Osteoblast (primary cell): ENCODE measurements at regions not wholly inside any gene's neighbourhood (a gene's known extent, or its start where the extent isn't known, plus 50 kb on each side); places are given as distances from the start of the nearest gene placed in this dataset.
"Not testable (repeated sequence)": the region's sequence is repeated elsewhere in the genome, so short reads cannot be mapped to it uniquely, and the experiment has no call there.

Experiments used
- DNase-seq: peaks from one replicate; pipeline ENCODE4 v3.0.0; 2011; ENCODE audit warnings: low spot score, mixed read lengths; ENCODE audit not compliant: insufficient read length; ENCODE audit errors: missing footprints
- H2AFZ ChIP-seq: 2 replicates; pipeline ENCODE4 v1.6.0; 2011; ENCODE audit warnings: mild to moderate bottlenecking, low read length
- H3K27ac ChIP-seq: 2 replicates; pipeline ENCODE4 v1.5.1; 2011; ENCODE audit warnings: mild to moderate bottlenecking, low read depth, low read length, moderate library complexity
- H3K27me3 ChIP-seq: 2 replicates; pipeline ENCODE4 v1.6.0; 2012; ENCODE audit warnings: mild to moderate bottlenecking, control low read depth, inconsistent platforms, low read length, moderate library complexity; ENCODE audit not compliant: insufficient read depth
- H3K36me3 ChIP-seq: 2 replicates; pipeline ENCODE4 v1.5.1; 2011; ENCODE audit warnings: mild to moderate bottlenecking, low read length, control low read depth, moderate library complexity; ENCODE audit not compliant: insufficient read depth
- H3K4me1 ChIP-seq: 2 replicates; pipeline ENCODE4 v1.5.1; 2011; ENCODE audit warnings: mild to moderate bottlenecking, low read length, control low read depth, moderate library complexity; ENCODE audit not compliant: insufficient read depth
- H3K4me2 ChIP-seq: 2 replicates; pipeline ENCODE4 v1.6.0; 2011; ENCODE audit warnings: mild to moderate bottlenecking, low read length; ENCODE audit not compliant: insufficient read depth
- H3K4me3 ChIP-seq: fragments of 200-600 bp; sonication (generic); 3 replicates; pipeline ENCODE4 v1.5.1; 2012; ENCODE audit warnings: mild to moderate bottlenecking, low read length, inconsistent platforms; ENCODE audit not compliant: insufficient read depth
- H3K79me2 ChIP-seq: 2 replicates; pipeline ENCODE4 v1.6.0; 2012; ENCODE audit warnings: mild to moderate bottlenecking, low read length, control low read depth, inconsistent platforms; ENCODE audit not compliant: insufficient read depth
- H3K9me3 ChIP-seq: 2 replicates; pipeline ENCODE4 v1.5.1; 2011; ENCODE audit warnings: low read depth, low read length, control low read depth
- H4K20me1 ChIP-seq: 2 replicates; pipeline ENCODE4 v1.6.0; 2012; ENCODE audit warnings: mild to moderate bottlenecking, low read length, control low read depth; ENCODE audit not compliant: insufficient read depth
- TF ChIP-seq, protein P1 (sequence below): IDR thresholded peaks from 2 replicates; pipeline ENCODE4 v1.5.1; 2011; ENCODE audit warnings: mild to moderate bottlenecking, low read depth, low read length, moderate library complexity; ENCODE audit errors: extremely low read depth

DNA sequence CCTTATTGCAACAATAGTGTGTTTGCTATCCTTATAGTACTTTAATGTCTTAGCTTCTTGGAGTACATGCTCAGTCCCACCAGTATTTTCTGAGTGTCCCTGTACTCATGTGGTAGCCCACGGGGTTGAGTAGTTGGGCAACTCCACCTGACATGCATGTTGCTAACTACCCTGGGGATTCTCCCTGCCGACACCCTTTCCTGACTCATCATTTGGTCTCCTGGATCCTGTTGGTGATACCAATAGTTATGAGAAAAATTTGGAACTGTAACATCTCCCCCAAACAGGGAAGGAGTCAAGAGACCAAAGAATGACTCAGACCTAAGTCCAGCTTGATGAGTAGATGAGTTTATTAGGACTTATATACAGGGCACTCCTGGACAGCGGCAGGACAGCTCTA, 101.6 kb downstream of the BRMS1L start:
- H3K9me3 ChIP-seq, result no peaks in the 10 kb centered on the region
- no peak for DNase-seq
- H2AFZ ChIP-seq, result no peak overlapping the region
- TF ChIP-seq, protein P1, sequence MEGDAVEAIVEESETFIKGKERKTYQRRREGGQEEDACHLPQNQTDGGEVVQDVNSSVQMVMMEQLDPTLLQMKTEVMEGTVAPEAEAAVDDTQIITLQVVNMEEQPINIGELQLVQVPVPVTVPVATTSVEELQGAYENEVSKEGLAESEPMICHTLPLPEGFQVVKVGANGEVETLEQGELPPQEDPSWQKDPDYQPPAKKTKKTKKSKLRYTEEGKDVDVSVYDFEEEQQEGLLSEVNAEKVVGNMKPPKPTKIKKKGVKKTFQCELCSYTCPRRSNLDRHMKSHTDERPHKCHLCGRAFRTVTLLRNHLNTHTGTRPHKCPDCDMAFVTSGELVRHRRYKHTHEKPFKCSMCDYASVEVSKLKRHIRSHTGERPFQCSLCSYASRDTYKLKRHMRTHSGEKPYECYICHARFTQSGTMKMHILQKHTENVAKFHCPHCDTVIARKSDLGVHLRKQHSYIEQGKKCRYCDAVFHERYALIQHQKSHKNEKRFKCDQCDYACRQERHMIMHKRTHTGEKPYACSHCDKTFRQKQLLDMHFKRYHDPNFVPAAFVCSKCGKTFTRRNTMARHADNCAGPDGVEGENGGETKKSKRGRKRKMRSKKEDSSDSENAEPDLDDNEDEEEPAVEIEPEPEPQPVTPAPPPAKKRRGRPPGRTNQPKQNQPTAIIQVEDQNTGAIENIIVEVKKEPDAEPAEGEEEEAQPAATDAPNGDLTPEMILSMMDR, result no peak
- no peak overlapping the region for H3K4me3 ChIP-seq
- no peaks in the 10 kb centered on the region for H3K4me1 ChIP-seq
- no peaks in the 10 kb centered on the region for H3K36me3 ChIP-seq
- no peak overlapping the region for H3K4me2 ChIP-seq
- no peak overlapping the region for H3K27ac ChIP-seq
- H3K79me2 ChIP-seq, result no peaks in the 10 kb centered on the region
- no peaks in the 10 kb centered on the region for H3K27me3 ChIP-seq
- H4K20me1 ChIP-seq, result no peaks in the 10 kb centered on the region

DNA sequence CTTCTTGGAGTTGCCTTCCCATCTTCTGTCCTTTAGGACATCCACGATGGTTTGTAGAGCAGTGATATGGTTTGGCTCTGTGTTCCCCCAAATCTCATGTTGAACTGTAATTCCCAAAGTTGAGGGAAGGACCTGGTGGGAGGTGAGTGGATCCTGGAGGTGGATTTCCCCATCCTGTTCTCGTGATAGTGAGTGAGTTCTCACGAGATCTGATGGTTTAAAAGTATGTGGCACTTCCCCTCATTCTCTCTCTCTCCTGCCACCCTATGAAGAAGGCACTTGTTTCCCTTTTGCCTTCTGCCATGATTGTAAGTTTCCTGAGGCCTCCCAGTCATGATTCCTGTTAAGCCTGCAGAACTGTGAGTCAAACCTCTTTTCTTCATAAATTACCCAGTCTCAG, 99.2 kb downstream of the BRMS1L start:
- Histone ChIP-seq H3K27me3 (no peaks in the 10 kb centered on the region), H3K27ac (no peak overlapping the region), H3K4me2 (no peak overlapping the region), H3K4me1 (no peaks in the 10 kb centered on the region), H2AFZ (no peak overlapping the region), H3K9me3 (no peaks in the 10 kb centered on the region), H3K4me3 (no peak overlapping the region), H3K36me3 (no peaks in the 10 kb centered on the region), H4K20me1 (no peaks in the 10 kb centered on the region), H3K79me2 (no peaks in the 10 kb centered on the region)
- TF ChIP-seq, protein P1, result no peak
- DNase-seq, result no peak

DNA sequence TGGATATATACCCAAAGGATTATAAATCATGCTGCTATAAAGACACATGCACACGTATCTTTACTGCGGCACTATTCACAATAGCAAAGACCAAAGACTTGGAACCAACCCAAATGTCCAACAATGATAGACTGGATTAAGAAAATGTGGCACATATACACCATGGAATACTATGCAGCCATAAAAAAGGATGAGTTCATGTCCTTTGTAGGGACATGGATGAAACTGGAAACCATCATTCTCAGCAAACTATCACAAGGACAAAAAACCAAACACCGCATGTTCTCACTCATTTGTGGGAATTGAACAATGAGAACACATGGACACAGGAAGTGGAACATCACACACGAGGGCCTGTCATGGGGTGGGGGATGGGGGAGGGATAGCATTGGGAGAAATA, 96.5 kb downstream of the BRMS1L start:
- not testable (repeated sequence) for DNase-seq, H3K27me3 ChIP-seq, H3K27ac ChIP-seq, H2AFZ ChIP-seq, H3K79me2 ChIP-seq, H4K20me1 ChIP-seq, H3K36me3 ChIP-seq, H3K4me1 ChIP-seq, H3K4me3 ChIP-seq, H3K9me3 ChIP-seq, H3K4me2 ChIP-seq

DNA sequence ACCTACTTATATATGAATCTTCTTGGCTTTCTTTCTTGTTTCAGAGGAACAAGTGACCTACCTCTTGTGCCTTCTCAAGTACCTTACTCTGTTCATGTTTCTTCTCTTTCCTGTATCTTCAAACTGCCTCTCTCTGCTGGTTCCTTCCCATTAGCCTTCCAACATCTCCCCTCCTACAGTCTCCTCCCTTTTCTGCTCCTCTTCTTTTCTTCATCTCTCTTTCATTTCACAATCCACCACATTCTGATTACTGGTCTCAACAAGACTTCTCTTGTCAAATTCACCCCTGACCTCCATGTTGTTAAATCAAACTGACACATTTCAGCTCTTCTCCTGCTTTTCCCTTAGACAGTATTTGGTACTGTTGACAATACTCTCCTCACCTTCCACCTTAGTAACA, 95.6 kb downstream of the BRMS1L start:
- no peak overlapping the region for H2AFZ ChIP-seq
- H3K36me3 ChIP-seq, result no peaks in the 10 kb centered on the region
- TF ChIP-seq, protein P1, result no peak
- no peaks in the 10 kb centered on the region for H3K27me3 ChIP-seq
- no peaks in the 10 kb centered on the region for H3K4me1 ChIP-seq
- H3K9me3 ChIP-seq, result no peaks in the 10 kb centered on the region
- no peaks in the 10 kb centered on the region for H3K79me2 ChIP-seq
- no peak overlapping the region for H3K4me2 ChIP-seq
- H3K4me3 ChIP-seq, result no peak overlapping the region
- no peak overlapping the region for H3K27ac ChIP-seq
- DNase-seq, result no peak
- H4K20me1 ChIP-seq, result no peaks in the 10 kb centered on the region
